Psoas muscle (tissue), 7 donors: ENCODE measurements at regions not wholly inside any gene's neighbourhood (a gene's known extent, or its start where the extent isn't known, plus 50 kb on each side); places are given as distances from the start of the nearest gene placed in this dataset.
"Not testable (repeated sequence)": the region's sequence is repeated elsewhere in the genome, so short reads cannot be mapped to it uniquely, and the experiment has no call there.

Experiments used
- ATAC-seq, 4 donors: fragments of 200-7000 bp; cut with Tn5 transposase; one replicate each; pipeline ENCODE4 v1.9.1; 2020; ENCODE audit warnings: moderate library complexity in 3 of 4, mild to moderate bottlenecking in 2 of 4
- DNase-seq, 2 donors: peaks; one replicate each; pipeline ENCODE4 v3.0.0-alpha.2; 2020
- H3K27ac ChIP-seq: fragments of 200-600 bp; one replicate; pipeline ENCODE4 v1.8.0; 2022
- H3K27me3 ChIP-seq, 3 donors: fragments of 200-600 bp in 1 of 3; one replicate each; pipeline versions ENCODE4 v1.6.1 to v1.8.0; 2013 to 2022; ENCODE audit warnings: low read length in 2 of 3, mild to moderate bottlenecking in 2 of 3, moderate library complexity in 1 of 3; ENCODE audit not compliant: insufficient read depth in 3 of 3
- H3K36me3 ChIP-seq, 2 donors: fragments of 200-600 bp in 1 of 2; one replicate each; pipeline versions ENCODE4 v1.6.1 to v1.8.0; 2013 to 2022; ENCODE audit warnings: low read depth in 1 of 2, mild to moderate bottlenecking in 1 of 2, moderate library complexity in 1 of 2; ENCODE audit not compliant: insufficient read depth in 1 of 2
- H3K4me1 ChIP-seq: fragments of 200-600 bp; one replicate; pipeline ENCODE4 v1.8.0; 2022
- H3K4me3 ChIP-seq: fragments of 200-600 bp; one replicate; pipeline ENCODE4 v1.8.0; 2022; ENCODE audit warnings: mild to moderate bottlenecking
- H3K9me3 ChIP-seq: fragments of 200-600 bp; one replicate; pipeline ENCODE4 v1.8.0; 2022
- CTCF ChIP-seq: fragments of 200-600 bp; IDR thresholded peaks from one replicate; pipeline ENCODE4 v1.8.0; 2022; ENCODE audit warnings: antibody characterized with exemption
- WGBS, 3 donors: extraction: QIAGEN DNeasy Blood & Tissue Kit; methylation state at CpG; one replicate each; pipeline versions ENCODE4 v1.1.6 to v1.1.7; 2013; 5-methylcytosine and 5-hydroxymethylcytosine counted together
- intact Hi-C, 2 donors: fragments of 100-400 bp; cut with DNase I; formaldehyde crosslinking; loops; one replicate each; pipeline versions ENCODE4 v1.11.0 to v1.14.2; 2022
- donor health status: healthy with polysubstance abuse.
- donor health status: DM: no; HTN: no; CAD: no; lungs with moderate emphysema.
- donor health status: Bipolar disorder and iron deficiency.
- donor health status: healthy.
- donor health status: DM: yes; HTN: yes; CAD: no.
- donor health status: DM: no; HTN: no; CAD: no.
- donor health status: DM: yes; HTN: yes; CAD: no.

- H3K9me3 ChIP-seq = no peaks in the 10 kb centered on the region
- H3K27me3 ChIP-seq = no peaks in the 10 kb centered on the region
- ATAC-seq (no peak), DNase-seq (no peak)
- TF ChIP-seq CTCF = no peak
- no peak overlapping the region for H3K4me3 ChIP-seq
- intact Hi-C loops = no loop called here
- no peak overlapping the region for H3K27ac ChIP-seq
- H3K4me1 ChIP-seq = no peaks in the 10 kb centered on the region
- WGBS, 3 donors = 43 to 62% (median 46%) methylated on average over 8 of the region's 8 CpGs
- no peaks in the 10 kb centered on the region for H3K36me3 ChIP-seq
Measured at GRCh38 chr5:174920906-174921550, 196.6 kb downstream of the MSX2 start.

- WGBS, 3 donors = 84 to 89% (median 88%) methylated on average over 3 of the region's 3 CpGs
Measured at GRCh38 chr5:174919351-174919750, 195.0 kb downstream of the MSX2 start.

GRCh38 chr5:174918655-174919054 lies 194.3 kb downstream of the MSX2 start:
- H3K4me3 ChIP-seq = no peak overlapping the region
- WGBS, 3 donors = 40 to 58% (median 51%) methylated on average over 1 of the region's 1 CpG
- no peak for TF ChIP-seq CTCF
- H3K36me3 ChIP-seq = no peaks in the 10 kb centered on the region
- no peak for ATAC-seq
- intact Hi-C loops = no loop called here
- no peaks in the 10 kb centered on the region for H3K9me3 ChIP-seq
- no peak for DNase-seq
- H3K4me1 ChIP-seq = no peaks in the 10 kb centered on the region
- H3K27me3 ChIP-seq = no peaks in the 10 kb centered on the region
- H3K27ac ChIP-seq = no peak overlapping the region

More at GRCh38 chr5:174919351-174919750, 195.0 kb downstream of the MSX2 start:
- no peaks in the 10 kb centered on the region for H3K4me1 ChIP-seq
- H3K27ac ChIP-seq = no peak overlapping the region
- H3K9me3 ChIP-seq = no peaks in the 10 kb centered on the region
- no peak for TF ChIP-seq CTCF
- H3K4me3 ChIP-seq = no peak overlapping the region
- no peaks in the 10 kb centered on the region for H3K36me3 ChIP-seq
- ATAC-seq = no peak
- DNase-seq = no peak
- intact Hi-C loops = no loop called here
- H3K27me3 ChIP-seq = no peaks in the 10 kb centered on the region

- no peaks in the 10 kb centered on the region for H3K9me3 ChIP-seq
- TF ChIP-seq CTCF = no peak
- intact Hi-C loops = no loop called here
- 85 to 90% (median 89%) methylated on average over 11 to 13 of the region's 13 CpGs for WGBS, 3 donors
- H3K4me1 ChIP-seq = no peaks in the 10 kb centered on the region
- H3K4me3 ChIP-seq = no peak overlapping the region
- no peaks in the 10 kb centered on the region for H3K36me3 ChIP-seq
- DNase-seq (no peak), ATAC-seq (no peak)
- H3K27ac ChIP-seq = no peak overlapping the region
- no peaks in the 10 kb centered on the region for H3K27me3 ChIP-seq
Measured at GRCh38 chr5:174917976-174918554, 193.7 kb downstream of the MSX2 start.

GRCh38 chr5:174917435-174917834 lies 193.1 kb downstream of the MSX2 start:
- H3K36me3 ChIP-seq, intact Hi-C loops, H3K4me3 ChIP-seq, DNase-seq, H3K9me3 ChIP-seq, ATAC-seq, H3K27ac ChIP-seq, H3K4me1 ChIP-seq, H3K27me3 ChIP-seq: not testable (repeated sequence)
- WGBS, 3 donors = 95 to 97% (median 96%) methylated on average over 6 of the region's 6 CpGs

- H3K27me3 ChIP-seq, H3K36me3 ChIP-seq, intact Hi-C loops, H3K27ac ChIP-seq, H3K9me3 ChIP-seq, ATAC-seq, DNase-seq, H3K4me3 ChIP-seq, H3K4me1 ChIP-seq: not testable (repeated sequence)
- 90 to 94% (median 94%) methylated on average over 1 of the region's 1 CpG for WGBS, 3 donors
Measured at GRCh38 chr5:174916924-174917323, 192.5 kb downstream of the MSX2 start.
